Stimulated activated CD8-positive, alpha-beta memory T cell treated with anti-CD3 and anti-CD28 coated beads, Interleukin-7, amount 100 ng/mL, for 1 hour (primary cell): ENCODE measurements at regions not wholly inside any gene's neighbourhood (a gene's known extent, or its start where the extent isn't known, plus 50 kb on each side); places are given as distances from the start of the nearest gene placed in this dataset.

Source experiments
- DNase-seq, 2 donors: peaks; one replicate each; pipeline ENCODE4 v3.0.0-alpha.2; 2020; ENCODE audit warnings: low read depth in 2 of 2

GRCh38 chr2:120953066-120953756, 217.5 kb downstream of the GLI2 start:
- DNase-seq = no peak

GRCh38 chr2:120953843-120954584, 218.3 kb downstream of the GLI2 start:
- DNase-seq = no peak

GRCh38 chr2:120954939-120955338, 219.3 kb downstream of the GLI2 start:
- no peak for DNase-seq

GRCh38 chr2:120955427-120955826, 219.8 kb downstream of the GLI2 start:
- no peak for DNase-seq

- DNase-seq = no peak
Measured at GRCh38 chr2:120956486-120957156, 221.0 kb downstream of the GLI2 start.

GRCh38 chr2:120957905-120958304, 222.2 kb downstream of the GLI2 start:
- DNase-seq = no peak

GRCh38 chr2:120958623-120959366, 223.1 kb downstream of the GLI2 start:
- no peak for DNase-seq

- DNase-seq = no peak
Measured at GRCh38 chr2:120959426-120959825, 223.8 kb downstream of the GLI2 start.

GRCh38 chr2:120960770-120961366, 225.2 kb downstream of the GLI2 start:
- DNase-seq = no peak

- no peak for DNase-seq
Measured at GRCh38 chr2:120961396-120961795, 225.7 kb downstream of the GLI2 start.

- no peak for DNase-seq
Measured at GRCh38 chr2:120963997-120964705, 228.5 kb downstream of the GLI2 start.

GRCh38 chr2:120964819-120965218, 229.2 kb downstream of the GLI2 start:
- no peak for DNase-seq

- no peak for DNase-seq
Measured at GRCh38 chr2:120966510-120967254, 231.0 kb downstream of the GLI2 start.

GRCh38 chr2:120968307-120969015, 232.8 kb downstream of the GLI2 start:
- no peak for DNase-seq

GRCh38 chr2:120969613-120970355, 234.1 kb downstream of the GLI2 start:
- no peak for DNase-seq

- DNase-seq = no peak
Measured at GRCh38 chr2:120971866-120972265, 236.2 kb downstream of the GLI2 start.

- no peak for DNase-seq
Measured at GRCh38 chr2:120972286-120972685, 236.6 kb downstream of the GLI2 start.

GRCh38 chr2:120973196-120973595, 237.5 kb downstream of the GLI2 start:
- no peak for DNase-seq

- DNase-seq = no peak
Measured at GRCh38 chr2:120974950-120975349, 239.3 kb downstream of the GLI2 start.
